Psoas muscle (tissue), 7 donors: ENCODE measurements at regions not wholly inside any gene's neighbourhood (a gene's known extent, or its start where the extent isn't known, plus 50 kb on each side); places are given as distances from the start of the nearest gene placed in this dataset.
A peak's percentile ranks its signal among the peaks of the same experiment; 100 is the strongest.

ENCODE experiments used
- ATAC-seq, 4 donors: fragments of 200-7000 bp; cut with Tn5 transposase; one replicate each; pipeline ENCODE4 v1.9.1; 2020; ENCODE audit warnings: moderate library complexity in 3 of 4, mild to moderate bottlenecking in 2 of 4
- DNase-seq, 2 donors: peaks; one replicate each; pipeline ENCODE4 v3.0.0-alpha.2; 2020
- H3K27ac ChIP-seq: fragments of 200-600 bp; one replicate; pipeline ENCODE4 v1.8.0; 2022
- H3K27me3 ChIP-seq, 3 donors: fragments of 200-600 bp in 1 of 3; one replicate each; pipeline versions ENCODE4 v1.6.1 to v1.8.0; 2013 to 2022; ENCODE audit warnings: low read length in 2 of 3, mild to moderate bottlenecking in 2 of 3, moderate library complexity in 1 of 3; ENCODE audit not compliant: insufficient read depth in 3 of 3
- H3K36me3 ChIP-seq, 2 donors: fragments of 200-600 bp in 1 of 2; one replicate each; pipeline versions ENCODE4 v1.6.1 to v1.8.0; 2013 to 2022; ENCODE audit warnings: low read depth in 1 of 2, mild to moderate bottlenecking in 1 of 2, moderate library complexity in 1 of 2; ENCODE audit not compliant: insufficient read depth in 1 of 2
- H3K4me1 ChIP-seq: fragments of 200-600 bp; one replicate; pipeline ENCODE4 v1.8.0; 2022
- H3K4me3 ChIP-seq: fragments of 200-600 bp; one replicate; pipeline ENCODE4 v1.8.0; 2022; ENCODE audit warnings: mild to moderate bottlenecking
- H3K9me3 ChIP-seq: fragments of 200-600 bp; one replicate; pipeline ENCODE4 v1.8.0; 2022
- whole genome bisulfite sequencing, 3 donors: extraction: QIAGEN DNeasy Blood & Tissue Kit; methylation state at CpG; one replicate each; pipeline versions ENCODE4 v1.1.6 to v1.1.7; 2013; 5-methylcytosine and 5-hydroxymethylcytosine counted together
- intact Hi-C, 2 donors: fragments of 100-400 bp; cut with DNase I; formaldehyde crosslinking; loops; one replicate each; pipeline versions ENCODE4 v1.11.0 to v1.14.2; 2022
- TF ChIP-seq, protein P1 (sequence below): fragments of 200-600 bp; IDR thresholded peaks from one replicate; pipeline ENCODE4 v1.8.0; 2022; ENCODE audit warnings: antibody characterized with exemption
- donor health status: healthy with polysubstance abuse.
- donor health status: DM: no; HTN: no; CAD: no; lungs with moderate emphysema.
- donor health status: Bipolar disorder and iron deficiency.
- donor health status: healthy.
- donor health status: DM: yes; HTN: yes; CAD: no.
- donor health status: DM: no; HTN: no; CAD: no.
- donor health status: DM: yes; HTN: yes; CAD: no.

DNA sequence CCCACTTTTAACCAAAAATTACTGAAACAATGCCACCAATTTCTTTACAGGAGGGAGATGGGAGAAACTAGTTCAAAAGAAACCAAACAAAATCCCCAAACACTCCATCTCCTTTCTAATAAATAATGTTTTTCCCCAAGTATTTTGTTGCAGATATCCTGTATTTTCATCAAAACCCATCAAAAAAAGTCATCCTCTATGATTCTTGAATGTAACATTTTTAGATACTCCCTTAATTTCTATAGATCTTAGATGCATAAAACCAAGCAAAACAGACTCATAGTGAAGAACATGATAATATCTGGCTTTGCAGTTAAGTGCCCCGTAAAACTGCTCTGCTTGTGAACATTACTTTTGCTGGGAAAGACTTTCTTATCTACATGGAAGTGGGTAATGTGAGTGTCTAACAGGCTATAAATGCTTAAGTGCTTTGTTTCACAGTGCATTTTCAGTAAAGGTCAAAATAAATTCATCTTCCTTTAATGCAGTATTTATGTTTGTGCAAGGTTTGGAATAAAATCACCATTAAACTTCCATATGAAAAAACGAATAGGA is 77.3 kb upstream of the TBCA start:
- Histone ChIP-seq H3K36me3 (no peaks in the 10 kb centered on the region), H3K4me1 (peaks cover 5% of the 10 kb centered on the region), H3K4me3 (no peak overlapping the region), H3K9me3 (no peaks in the 10 kb centered on the region), H3K27ac (no peak overlapping the region), H3K27me3 (peaks cover 0 to 23% (median 0%) of the 10 kb centered on the region in 3 donors)
- intact Hi-C loops = loop anchor here in 1 of 2 donors (10.0 kb wide), 1 partner anchor 209 kb away; no protein-coding TSS in a partner anchor
- ATAC-seq (no peak), DNase-seq (no peak)
- WGBS, 3 donors = 28 to 35% (median 28%) methylated on average over 2 of the region's 2 CpGs
- TF ChIP-seq, protein P1, sequence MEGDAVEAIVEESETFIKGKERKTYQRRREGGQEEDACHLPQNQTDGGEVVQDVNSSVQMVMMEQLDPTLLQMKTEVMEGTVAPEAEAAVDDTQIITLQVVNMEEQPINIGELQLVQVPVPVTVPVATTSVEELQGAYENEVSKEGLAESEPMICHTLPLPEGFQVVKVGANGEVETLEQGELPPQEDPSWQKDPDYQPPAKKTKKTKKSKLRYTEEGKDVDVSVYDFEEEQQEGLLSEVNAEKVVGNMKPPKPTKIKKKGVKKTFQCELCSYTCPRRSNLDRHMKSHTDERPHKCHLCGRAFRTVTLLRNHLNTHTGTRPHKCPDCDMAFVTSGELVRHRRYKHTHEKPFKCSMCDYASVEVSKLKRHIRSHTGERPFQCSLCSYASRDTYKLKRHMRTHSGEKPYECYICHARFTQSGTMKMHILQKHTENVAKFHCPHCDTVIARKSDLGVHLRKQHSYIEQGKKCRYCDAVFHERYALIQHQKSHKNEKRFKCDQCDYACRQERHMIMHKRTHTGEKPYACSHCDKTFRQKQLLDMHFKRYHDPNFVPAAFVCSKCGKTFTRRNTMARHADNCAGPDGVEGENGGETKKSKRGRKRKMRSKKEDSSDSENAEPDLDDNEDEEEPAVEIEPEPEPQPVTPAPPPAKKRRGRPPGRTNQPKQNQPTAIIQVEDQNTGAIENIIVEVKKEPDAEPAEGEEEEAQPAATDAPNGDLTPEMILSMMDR = no peak

DNA sequence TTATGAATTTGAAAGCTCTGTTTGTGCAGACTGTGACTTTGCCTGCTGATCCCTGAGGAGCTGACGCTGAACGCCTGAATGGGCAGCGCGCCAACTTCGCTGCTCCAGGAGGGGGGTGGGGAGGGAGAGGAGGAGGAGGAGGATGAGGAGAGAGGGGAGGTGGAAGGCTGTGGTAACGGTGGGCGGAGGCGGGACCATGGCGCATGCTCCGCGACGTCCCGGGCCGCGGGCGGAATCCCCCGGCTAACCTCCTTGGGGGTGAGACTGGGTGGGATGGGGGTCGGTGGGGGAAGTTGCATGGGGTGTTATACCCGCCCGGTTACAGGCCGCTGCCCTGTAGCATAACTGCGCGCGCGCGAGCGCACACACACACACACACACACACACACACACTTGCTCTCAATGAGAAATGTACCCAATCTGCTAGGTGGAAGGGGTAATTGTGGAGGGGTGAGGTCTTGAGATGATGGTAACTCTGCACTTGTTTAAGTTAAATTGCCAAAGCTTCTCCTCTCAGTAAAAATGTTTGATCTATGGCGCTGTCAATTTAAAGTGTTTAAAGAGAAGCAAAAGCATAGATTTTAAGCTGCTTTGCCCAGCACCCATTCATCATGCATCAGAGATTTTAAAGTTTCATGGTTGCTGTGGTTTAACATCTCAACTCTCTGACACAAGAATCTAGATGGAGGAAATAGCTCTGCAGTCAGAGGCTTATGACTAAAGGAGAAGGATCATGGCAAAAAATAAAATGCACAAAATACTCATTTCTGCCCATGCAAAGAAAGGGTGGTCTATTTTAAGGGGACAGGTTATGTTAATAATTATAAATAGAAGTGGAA is 76.6 kb upstream of the TBCA start:
- Histone ChIP-seq H3K9me3 (no peaks in the 10 kb centered on the region), H3K4me3 (peak overlapping the region; percentile 72), H3K27me3 (peaks cover 0 to 23% (median 0%) of the 10 kb centered on the region in 3 donors), H3K36me3 (no peaks in the 10 kb centered on the region), H3K4me1 (peaks cover 5% of the 10 kb centered on the region), H3K27ac (no peak overlapping the region)
- 2 to 4% (median 3%) methylated on average over 21 to 28 of the region's 28 CpGs for WGBS, 3 donors
- ATAC-seq = peak; percentile 55 to 84 (median 70)
- DNase-seq = peak; percentile 50 to 76
- intact Hi-C loops = loop anchor here in 1 of 2 donors (10.0 kb wide), 1 partner anchor 208 kb away; no protein-coding TSS in a partner anchor
- TF ChIP-seq, protein P1 = no peak

DNA sequence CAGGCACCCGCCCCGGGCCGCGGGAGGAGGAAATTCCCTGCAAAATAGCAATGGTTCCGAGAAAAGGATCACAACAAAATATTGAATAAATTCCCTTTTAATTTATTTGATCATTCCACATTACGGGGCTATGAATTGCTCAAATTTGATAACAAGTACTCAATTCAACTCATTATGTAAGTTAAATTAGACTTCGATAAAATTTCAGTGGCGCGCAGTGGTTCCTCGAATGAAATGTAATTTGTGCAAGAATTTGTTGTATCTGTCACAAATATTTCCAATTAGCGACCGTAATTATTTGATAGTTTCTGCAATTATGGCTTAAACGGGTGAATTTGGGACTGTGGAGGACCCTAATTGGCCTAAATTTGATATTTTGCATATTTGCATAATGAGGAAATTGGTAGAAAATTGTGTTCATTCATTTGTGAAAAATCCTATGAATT is 76.0 kb upstream of the TBCA start:
- TF ChIP-seq, protein P1 = no peak
- intact Hi-C loops = loop anchor here in 1 of 2 donors (10.0 kb wide), 1 partner anchor 207 kb away; no protein-coding TSS in a partner anchor

DNA sequence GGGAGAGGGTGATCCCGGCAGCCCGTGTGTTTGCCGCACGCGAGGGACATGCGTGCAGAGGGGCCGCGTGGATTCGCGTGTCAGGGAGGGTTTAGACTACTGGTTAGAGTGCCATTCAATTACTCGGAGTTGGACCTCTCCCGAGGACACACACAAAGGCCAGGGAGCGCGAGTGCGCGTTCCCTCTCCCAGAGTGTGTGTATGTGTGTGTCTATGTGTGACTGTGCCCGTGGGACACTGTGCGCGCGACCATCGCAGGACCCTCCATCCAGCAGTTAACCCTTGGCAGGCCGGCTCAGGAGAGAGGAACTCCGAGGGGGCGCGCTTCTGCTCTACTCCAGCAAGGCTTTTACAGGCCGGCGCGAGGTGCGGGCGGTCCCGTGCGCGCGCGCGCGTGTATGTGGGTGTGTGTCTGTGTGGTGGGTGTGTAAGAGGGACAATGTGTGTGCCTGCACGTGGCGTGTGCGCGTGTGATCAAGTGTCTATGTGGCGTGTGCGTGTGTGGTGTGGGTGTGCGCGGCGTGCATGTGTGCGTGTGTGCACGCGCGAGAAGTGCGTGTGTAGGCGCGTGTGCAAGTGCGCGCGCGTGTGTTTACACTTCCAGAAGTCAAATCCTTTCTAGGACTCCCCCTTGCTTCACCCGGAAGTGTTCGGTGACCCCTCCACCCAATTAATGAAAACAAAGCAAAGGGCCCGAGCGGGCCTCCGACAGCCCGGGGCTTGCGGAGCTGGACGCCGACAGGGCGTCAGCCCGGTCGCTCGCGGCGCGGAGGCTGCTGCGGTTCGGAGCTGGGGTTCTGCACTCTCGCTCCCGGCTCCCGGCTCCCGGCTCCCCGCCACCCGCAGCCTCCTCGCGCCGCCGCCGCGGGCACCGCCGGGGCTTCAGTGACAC is 75.3 kb upstream of the TBCA start:
- H3K9me3 ChIP-seq = no peaks in the 10 kb centered on the region
- intact Hi-C loops = loop anchor here in 1 of 2 donors (10.0 kb wide), 1 partner anchor 207 kb away; no protein-coding TSS in a partner anchor
- TF ChIP-seq, protein P1 = no peak

More for the DNA sequence above, 76.0 kb upstream of the TBCA start:
- H3K4me3 ChIP-seq = peak overlapping the region; percentile 72
- DNase-seq (no peak), ATAC-seq (no peak)
- H3K9me3 ChIP-seq = no peaks in the 10 kb centered on the region
- no peaks in the 10 kb centered on the region for H3K36me3 ChIP-seq
- peaks cover 0 to 25% (median 0%) of the 10 kb centered on the region in 3 donors for H3K27me3 ChIP-seq
- H3K27ac ChIP-seq = no peak overlapping the region
- WGBS, 3 donors = 1 to 2% (median 2%) methylated on average over 13 of the region's 13 CpGs
- H3K4me1 ChIP-seq = peaks cover 5% of the 10 kb centered on the region

More for the DNA sequence above, 75.3 kb upstream of the TBCA start:
- DNase-seq (peak in 1 of 2 donors; percentile 25), ATAC-seq (peak; percentile 39 to 81 (median 54))
- 12 to 17% (median 13%) methylated on average over 78 to 89 of the region's 89 CpGs for WGBS, 3 donors
- Histone ChIP-seq H3K4me3 (peak overlapping the region; percentile 72), H3K36me3 (no peaks in the 10 kb centered on the region), H3K27ac (no peak overlapping the region), H3K4me1 (peaks cover 5% of the 10 kb centered on the region), H3K27me3 (peaks cover 0 to 27% (median 0%) of the 10 kb centered on the region in 3 donors)
